MV-4-11 (cell line): ENCODE measurements at regions not wholly inside any gene's neighbourhood (a gene's known extent, or its start where the extent isn't known, plus 50 kb on each side); places are given as distances from the start of the nearest gene placed in this dataset.

Experiments used
- DNase-seq: peaks from one replicate; lab custom pipeline; 2025; lab: John Stamatoyannopoulos, UW

DNA sequence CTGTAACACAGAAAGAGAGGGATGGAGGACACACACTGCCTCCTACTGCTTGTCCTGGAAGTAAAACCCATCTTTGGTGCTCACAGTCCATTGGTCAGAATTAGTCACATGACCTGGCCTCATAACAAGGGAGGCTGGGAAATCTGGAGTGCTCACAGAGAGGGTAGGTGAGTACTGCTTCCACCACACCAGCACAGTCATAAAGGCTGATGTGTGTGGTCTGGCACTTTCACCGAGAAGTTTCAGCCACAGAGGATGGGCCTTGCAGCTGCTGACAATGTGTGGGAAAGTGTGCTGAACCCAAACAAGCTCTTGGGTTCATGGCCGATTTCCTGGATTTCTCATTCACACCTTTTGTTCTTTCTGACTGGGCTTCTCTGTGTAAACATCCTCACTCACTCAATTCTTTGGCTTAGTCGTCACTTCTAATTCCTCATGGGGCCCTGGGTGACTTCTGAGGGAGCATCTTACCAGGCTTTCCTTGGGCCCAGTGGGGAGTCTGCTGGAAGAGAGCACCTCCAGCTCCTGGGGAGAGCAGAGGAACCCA lies 100.7 kb downstream of the ASB7 start:
- DNase-seq = no peak

DNA sequence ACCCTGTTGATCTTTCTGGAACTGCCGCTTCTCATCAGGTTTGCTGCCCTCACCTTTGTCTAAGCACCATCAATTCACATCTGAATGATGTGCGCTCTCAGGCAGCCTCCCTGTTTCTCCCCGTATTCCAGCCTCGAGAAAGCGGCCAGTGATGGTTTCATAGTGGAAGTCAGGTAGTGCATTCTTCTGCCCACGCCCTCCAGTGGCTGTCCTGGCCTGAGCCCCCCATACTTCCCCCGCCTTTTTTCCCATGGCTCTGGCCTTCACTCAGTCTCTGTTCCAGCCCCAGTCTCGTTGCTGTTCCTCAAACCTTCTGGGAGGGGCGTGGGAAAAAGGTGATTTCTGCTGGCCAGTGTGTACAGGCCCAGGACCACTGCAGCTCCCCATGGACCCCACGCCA lies 101.3 kb downstream of the ASB7 start:
- DNase-seq = no peak

DNA sequence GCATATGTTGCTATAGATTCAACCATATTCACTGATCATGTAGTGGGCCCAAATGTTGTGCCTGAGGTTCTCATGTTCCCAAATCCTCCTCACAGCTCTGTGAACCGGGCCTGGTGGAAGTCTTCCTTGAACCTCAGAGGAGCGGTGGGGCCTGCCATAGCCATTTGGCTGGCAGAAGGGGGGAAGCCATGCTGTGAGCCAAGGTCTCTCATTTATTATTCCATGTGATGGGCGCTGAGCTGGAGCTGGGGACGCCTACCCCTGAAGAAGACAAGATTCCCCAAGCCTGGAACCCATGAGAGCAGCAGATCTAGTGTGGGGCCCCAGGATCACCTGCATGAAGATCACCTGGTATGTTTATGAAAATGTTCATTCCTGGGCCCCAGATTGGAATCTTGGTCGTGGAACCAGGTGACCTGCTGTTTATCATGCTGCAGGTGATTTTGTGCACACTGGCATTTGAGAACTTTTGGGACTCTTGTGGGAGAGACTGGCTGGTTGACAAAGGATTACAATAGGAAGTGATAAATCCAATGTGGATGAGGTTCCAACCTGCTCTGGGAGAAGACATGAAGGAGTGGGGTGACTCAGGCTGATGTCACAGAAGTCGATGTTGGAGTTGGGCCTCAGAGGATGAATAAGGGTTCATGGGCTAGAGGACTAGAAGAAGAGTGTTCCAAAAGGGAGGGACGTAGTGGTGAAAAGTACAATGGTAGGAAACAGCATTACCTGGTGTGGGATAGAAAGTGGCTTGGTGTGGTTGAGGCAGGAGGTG lies 102.1 kb downstream of the ASB7 start:
- DNase-seq = no peak

DNA sequence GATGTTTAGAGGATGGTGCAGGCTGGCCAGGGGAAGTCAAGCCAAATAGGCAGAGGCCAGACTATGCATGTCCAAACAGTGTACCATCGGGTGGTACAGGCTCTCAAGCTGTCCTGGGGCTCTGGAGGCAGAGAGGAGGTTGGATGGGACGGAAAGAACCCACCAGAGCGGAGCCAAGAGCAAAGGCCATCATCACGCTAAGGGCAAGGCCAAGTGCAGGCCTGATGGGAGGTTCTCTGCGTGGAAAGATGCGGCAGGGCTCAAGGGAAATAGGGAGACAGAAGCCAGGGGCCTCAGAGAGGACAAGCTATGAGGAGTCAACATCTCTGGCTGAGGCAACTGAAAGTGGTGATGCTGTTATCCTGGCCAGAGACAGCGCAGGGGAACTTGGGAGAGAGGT lies 102.7 kb downstream of the ASB7 start:
- DNase-seq = no peak

DNA sequence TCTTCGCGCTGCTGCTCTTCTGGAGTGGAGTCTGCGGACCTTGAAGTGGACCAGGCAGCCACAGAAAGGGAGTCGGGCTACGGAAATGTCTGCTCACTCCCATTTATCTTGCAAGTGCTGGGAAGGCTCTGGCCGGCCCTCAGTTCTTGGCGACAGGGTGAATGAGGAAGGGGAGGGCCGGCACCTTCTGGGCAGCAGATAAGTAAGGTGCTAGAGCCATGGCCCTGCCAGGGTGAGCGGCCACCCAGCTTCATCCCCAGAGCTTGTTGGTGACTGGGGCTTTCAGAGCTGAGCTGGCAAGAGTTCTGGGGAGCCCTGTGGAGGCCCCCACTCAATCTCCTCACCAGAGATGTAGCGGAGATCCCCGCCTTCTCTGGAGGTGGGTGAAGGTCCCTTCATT lies 103.5 kb downstream of the ASB7 start:
- no peak for DNase-seq

DNA sequence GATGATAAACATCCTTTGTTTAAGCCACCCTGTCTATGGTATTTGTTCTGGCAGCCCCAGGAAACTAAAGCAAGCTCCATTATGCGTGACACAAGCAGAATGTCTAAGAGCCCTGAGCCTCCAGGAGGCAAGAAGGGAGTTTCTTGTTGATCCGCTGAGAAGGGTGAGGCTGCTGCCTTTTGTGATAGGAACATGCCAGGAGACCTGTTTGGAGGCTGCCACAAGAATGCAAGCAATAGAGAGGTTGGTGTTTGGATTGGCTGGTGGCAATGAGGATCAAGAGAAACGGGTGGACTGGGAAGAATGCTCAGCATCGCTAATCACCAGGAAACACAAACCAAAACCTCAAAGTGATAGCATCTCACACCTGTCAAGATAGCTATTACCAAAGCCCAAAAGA lies 104.8 kb downstream of the ASB7 start:
- DNase-seq = no peak

DNA sequence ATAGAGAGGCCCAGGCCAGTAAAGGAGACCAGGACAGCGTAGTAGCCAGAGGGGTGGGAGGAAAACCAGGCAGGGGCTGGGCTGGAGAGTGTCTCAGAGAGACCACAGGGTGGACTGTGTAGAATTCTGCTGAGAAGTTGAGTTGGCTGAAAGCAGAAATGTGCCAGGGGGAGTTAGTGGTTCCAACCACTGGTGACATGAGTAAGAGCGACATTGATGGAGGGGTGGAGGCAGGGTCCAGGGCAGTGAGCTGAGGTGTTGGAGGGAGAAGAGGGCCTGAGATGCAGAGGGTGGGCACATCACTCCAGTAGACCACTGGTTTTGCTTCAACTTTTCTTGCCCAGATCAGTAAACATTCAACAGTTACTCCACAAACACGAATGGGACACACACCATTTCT lies 106.5 kb downstream of the ASB7 start:
- no peak for DNase-seq

DNA sequence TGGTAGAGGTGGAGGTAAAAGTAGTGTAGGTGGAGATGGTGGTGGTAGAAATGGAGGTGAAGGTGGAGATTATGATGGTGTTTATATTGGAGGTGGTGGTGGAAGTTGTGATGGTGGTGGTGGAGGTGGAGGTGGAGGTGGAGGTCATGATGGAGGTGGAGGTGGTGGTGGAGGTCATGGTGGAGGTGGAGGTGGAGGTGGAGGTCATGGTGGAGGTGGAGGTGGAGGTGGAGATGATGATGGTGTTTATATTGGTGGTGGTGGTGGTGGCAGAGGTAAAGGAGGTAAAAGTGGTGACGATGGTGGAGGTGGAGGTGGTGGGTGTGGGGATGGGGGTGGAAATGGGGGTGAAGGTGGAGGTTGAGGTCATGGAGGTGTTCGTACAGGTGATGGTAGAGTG lies 107.8 kb downstream of the ASB7 start:
- DNase-seq = no peak

DNA sequence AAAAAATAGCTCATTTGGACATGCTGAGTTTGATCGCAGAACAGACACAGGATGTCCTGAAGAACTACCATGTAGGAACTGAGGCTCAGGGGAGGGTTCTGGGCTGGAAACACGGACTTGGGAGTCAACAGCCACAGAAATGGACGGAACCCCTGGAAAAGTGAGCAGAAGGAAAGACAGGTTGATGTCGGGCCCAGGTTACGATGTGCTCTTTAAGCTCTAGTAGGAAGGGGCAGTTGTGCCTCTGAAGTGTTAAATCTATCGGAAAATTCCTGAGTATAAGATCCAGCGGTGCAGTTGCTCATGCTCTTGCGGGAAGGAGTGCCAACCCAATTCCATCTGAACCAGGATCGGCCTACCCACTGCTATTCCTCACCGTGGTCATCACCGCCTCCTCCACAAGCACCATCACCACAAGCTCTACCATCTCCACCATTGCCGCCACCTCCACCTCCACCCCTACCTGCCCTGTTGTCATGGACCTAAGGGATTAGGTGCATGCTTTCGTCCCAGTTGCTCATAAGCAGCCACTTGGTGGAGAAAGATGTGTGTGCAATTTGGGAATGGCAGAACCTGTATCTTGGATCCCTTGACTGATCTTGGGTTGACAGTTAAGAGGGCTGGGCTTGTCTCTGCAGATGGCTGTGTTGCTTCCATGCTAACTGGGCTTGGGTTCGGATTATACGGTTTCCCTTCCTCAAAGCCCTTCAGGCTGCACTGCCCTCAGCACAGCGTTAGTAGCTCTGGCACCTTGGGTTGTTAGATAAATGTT lies 108.5 kb downstream of the ASB7 start:
- no peak for DNase-seq

DNA sequence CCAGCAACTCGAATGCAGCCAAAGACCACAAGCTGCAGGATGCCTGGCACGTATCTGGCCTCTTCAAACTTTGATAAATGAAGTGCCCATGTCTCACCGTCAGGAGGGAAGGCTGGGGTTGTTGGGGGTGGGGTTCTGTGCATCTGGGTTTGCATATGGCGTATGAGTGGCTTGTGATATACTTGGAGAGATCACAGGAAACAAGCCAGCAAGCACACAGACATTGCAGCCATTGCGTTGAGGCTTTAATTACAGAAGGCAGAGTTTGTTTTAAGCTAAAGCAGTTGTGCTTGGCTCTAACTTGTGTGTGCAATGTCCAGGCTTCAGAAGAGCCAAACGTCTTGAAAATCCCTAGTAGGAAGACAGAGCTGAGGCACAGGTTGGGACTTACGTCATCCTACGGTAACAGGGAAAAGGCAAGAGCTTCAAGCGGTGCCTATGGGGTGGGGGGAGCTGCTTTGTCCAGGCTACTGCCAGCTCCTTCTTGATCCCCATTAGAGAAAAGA lies 109.2 kb downstream of the ASB7 start:
- no peak for DNase-seq

DNA sequence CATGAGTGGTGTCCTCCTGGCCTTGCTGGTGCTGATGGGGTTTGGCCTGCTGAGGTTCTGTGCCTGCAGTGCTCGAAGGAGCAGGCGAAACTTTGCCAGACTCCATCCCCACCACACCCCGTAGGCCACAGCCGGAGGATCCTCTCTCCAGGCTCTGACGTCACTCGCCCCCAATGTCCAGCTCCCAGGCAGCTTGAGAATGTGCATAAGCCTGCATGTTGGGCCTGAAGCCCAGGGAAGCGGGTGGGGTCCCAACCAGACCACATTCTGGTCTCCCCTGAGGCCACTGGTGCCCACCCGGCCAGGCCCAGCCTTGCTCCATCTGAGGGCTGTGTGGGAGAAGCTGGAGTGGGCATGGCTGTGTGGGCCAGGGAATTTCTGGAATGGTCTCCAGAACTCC lies 109.8 kb downstream of the ASB7 start:
- no peak for DNase-seq

DNA sequence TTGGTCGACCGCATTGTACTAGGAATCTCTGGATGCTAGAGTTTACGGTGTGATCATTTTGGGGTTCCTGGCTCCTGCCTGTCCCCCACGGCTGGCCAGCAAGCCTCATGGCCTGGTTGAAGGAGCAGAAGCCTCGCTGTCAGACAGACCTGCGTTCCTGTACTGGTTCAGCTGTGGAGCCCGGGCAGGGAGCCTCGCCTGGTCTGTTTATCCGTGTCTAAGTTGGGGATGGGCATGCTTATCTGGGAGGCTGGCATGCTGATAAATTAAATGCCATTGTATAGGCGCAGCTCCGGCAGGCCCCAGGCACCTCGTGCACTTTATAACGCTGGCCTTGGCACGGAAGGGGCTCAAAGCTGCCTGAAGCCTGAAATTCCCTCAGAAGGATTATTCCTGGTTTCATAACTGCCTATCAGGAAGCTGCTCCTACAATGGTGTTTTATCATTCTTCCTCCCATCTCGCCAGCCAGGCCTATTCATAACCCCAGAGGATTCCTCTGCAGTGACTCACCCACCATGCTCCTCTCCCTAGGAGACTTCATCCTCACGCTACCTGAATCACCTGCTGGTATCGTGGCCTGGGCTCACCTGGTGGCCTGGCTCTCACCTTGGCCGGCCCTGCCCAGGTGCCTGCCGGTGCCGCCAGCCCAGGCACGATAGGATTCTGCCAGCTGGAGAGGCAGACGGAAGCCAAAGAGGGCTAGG lies 110.9 kb downstream of the ASB7 start:
- DNase-seq = no peak

DNA sequence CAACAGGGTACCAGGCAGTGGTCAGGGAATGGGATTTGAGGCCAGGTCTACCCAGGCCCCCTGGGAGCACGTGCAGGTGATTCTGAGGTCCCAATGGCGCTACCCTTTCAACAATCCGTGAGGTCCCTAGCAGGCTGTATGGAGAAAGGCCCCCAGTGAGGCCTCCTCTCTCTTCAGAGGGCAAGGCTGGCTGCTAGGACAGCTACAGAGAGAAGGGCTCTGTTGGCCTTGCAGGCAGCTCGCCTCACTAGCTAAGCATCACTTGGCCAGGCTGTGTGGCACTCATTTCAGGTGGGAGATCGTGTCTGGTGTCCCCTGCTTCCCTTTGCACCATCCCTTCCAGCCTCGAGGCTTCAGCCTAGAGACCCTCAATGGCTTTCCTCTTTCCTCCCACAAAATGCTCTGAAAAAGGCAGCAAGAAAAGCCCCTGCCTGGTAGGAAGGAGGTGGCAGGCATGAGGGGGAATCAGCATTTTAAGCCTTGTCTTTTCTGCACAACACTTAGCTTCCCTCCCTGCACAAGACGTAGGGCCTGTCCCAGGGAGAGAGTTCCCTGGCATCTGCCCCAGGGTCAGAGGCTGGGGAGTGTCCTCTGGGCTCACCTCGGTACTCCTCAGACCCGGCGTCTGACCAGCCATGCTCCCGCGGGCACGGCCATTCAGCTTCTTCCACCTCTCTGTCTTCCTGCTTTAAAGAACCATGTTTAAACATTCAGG lies 111.8 kb downstream of the ASB7 start:
- no peak for DNase-seq

DNA sequence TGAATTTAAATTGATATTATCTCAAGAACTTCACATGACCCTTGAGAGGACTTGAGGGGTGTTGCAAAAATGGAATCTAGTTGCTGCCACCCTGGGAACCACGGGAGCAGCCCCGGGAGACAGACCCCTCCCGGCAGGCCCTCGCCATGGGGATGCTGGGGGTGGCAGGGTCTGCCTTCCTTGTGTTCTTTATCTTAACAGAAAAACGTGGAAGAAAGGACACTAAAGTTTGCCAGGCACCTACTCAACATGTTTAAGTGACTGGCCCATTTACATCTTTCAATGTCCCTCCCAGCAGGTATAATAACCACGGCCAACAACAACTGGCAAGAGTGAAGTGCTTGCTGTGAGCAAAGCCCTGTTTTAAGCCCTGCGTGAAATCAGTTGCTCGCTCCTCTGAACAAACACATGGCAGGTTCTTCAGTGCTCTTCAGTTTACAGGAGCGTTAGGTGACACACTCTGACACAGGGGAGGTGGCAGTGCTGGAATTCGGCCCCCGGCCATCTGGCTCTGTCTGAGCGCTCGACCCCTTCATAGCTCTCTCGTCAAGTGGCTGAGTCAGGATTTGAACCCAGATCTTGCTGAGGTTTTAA lies 112.5 kb downstream of the ASB7 start:
- no peak for DNase-seq

DNA sequence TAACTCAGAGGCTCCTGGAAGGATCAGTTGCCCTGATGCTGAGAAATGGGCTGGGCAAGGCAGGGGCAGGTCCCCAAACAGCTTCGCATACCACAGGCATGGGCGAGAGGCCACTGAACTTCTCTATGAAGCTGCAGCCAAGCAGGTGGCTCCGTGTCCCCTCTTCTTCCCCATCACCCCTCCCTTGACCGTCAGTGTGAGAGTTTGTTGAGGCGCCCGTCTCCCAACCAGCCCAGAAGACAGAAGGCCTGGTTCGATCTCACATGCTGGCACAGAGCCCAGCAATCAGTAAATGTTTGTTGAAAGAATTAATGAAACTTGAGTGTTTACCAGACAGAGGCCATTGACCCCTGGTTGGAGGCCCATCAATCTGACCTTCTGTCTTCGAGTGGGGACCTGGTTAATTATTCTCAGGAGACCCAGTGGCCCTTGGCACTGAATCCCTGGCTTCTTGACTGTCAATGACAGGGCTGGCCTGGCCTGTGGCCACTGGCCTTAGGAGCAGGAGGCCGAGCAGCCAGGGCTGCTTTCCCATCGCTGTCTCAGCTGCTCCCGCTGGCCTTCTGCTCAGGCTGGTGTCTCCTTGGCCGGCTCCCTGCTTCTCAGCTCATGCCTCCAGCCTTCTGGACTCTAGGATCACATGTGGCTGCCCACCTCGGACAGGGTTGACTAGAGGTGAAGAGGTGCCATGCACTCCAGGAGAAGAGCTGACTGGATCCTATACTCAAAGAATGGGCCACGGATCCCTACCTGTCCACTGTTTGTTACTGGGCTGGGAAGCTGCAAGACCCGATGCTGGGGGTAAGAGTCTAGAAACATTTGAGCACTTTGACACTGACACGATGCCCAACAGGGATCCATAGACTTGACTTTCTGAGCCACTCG lies 113.4 kb downstream of the ASB7 start:
- no peak for DNase-seq

DNA sequence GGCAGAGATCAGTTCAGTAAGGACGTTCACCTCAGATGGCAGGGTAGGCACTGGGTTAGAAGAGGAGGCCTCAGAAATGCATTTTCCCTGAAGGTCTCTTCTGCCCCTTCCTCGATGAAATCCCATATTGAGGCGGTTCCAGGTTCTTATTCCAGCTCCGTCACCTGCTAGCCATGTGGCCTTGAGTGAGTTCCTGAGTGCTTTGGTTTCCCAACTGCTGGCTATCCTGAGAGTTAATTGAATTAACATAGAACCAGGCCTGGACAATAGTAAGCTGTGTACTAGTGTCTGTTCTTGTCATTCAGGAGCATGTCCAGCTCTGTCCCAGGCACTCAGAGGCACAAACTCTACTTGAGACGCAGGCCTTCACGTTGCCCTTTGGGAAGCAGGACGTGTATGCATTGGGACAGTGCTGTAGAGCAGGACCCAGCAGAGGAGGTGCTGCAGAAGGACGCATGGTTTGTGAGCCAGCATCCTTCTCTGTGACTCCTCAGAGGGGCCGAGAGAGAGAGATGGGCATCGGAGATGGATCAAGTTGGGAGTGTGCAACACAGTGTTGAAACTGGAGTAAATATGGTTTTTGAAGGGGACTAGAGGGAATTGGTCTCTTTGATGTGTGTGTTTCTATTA lies 114.2 kb downstream of the ASB7 start:
- no peak for DNase-seq

DNA sequence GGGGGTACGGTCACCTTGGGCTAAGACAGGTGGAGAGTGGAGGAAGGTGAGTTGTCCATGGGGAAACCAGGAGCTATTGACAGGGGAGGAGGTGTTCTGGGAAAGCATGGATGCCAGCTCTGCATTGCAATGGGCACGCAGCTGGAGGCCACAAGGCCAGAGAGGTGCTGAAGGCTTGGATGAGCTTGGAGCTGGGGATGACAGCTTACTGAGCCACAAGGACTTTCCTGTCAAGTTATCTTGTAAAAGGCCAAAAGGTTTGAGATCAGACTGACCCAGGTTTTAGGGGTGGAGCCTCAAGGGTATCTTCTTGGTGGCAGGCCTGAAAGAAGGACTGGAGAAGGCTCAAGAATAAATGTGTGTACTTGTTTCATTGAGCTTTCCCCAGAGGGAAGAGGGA lies 115.2 kb downstream of the ASB7 start:
- DNase-seq = no peak

DNA sequence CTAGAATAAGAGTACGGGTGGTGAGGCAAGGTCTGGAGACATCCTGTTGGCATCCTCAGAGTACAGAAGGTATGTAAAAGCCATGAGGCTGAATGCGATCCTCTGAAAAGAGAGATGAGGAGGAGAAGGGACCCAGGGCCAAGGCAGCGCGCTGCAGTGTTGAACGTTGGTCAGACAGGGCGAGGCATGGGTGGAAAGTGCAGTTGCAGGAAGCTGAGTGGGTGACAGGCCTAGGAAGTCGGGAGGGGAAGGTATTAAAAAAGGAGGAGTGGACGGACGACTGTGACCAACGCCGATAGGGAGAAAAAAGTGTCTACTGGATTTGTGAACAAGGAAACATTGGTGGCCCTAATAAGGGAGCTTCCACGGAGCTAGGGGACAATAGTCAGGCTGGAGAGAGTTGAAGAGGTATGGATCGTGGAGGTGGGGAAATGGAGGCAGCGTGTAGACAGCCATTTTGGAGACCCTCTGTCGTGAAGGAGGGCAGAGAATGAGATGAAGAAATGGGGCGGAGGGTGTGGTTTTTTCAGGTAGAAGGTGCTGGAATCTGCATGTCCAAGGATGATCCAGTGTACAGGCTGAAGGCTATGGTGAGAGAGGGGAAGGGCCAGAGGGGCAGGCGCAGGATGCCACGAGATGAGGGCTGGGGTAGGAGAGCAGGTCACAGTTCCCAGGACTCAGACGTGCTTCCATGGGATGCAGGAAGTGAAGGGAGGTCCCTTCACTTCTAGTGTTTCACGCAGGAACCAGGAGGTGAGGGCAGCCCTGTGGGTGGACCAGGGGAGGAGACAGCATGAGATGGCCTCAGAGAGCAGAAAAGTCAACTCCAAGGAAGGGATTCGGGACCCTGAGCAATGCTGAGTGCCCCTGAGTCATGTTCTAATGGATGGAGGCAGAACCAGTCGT lies 115.9 kb downstream of the ASB7 start:
- DNase-seq = no peak

DNA sequence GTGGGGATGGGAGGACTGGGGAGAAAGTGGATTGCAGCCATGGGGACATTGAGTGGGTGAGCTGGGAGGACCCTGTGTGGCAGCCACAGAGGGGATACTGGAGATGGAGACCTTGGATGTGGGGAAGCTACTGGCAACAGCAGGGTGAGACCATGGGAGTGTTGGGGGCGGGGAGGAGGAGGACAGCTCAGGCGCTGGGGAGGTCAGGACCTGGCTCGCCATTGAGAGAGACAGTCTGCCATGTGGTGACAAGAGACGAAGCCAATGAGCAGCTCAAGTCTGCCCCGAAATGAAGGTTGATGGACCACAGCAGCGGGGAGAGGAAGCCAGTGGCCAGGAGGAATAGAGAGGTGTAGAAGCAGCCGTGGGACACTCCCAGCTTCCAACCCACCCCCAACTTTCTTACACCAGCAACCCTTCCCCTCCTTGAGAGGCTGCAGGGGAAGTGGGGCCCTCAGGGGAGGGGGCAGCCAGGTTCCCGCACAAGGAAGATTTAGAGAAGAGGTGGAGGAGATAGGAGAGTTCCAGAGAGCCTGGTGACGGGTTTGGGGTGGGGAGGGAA lies 118.1 kb downstream of the ASB7 start:
- DNase-seq = no peak
